Spleen (tissue), 7 donors: ENCODE measurements at regions not wholly inside any gene's neighbourhood (a gene's known extent, or its start where the extent isn't known, plus 50 kb on each side); places are given as distances from the start of the nearest gene placed in this dataset.

Source experiments
- POLR2A ChIP-seq, 3 donors: fragments of 450-650 bp; IDR thresholded peaks; one replicate each; pipeline ENCODE4 v1.5.1; 2017; ENCODE audit warnings: antibody characterized with exemption in 3 of 3, mild to moderate bottlenecking in 1 of 3
- TF ChIP-seq, protein P1 (sequence below), 11 experiments: fragments of 200-600 bp in 7 of 11; fragments of 450-650 bp in 4 of 11; sonication (generic) in 4 of 11; IDR thresholded peaks in 8 of 11; conservative IDR thresholded peaks in 3 of 11; 1 replicate in 7 of 11; 2 replicates in 4 of 11; pipeline versions ENCODE4 v1.4.0 to v1.8.0; 2016 to 2021; ENCODE audit warnings: antibody characterized with exemption in 11 of 11, inconsistent platforms in 4 of 11, mild to moderate bottlenecking in 1 of 11
- donor health status: DM: no; HTN: no; CAD: no; lungs with moderate emphysema.
- donor health status: DM: no; HTN: no; CAD: no.
- donor health status: DM: no; HTN: no; CAD: no.

- TF ChIP-seq, protein P1, sequence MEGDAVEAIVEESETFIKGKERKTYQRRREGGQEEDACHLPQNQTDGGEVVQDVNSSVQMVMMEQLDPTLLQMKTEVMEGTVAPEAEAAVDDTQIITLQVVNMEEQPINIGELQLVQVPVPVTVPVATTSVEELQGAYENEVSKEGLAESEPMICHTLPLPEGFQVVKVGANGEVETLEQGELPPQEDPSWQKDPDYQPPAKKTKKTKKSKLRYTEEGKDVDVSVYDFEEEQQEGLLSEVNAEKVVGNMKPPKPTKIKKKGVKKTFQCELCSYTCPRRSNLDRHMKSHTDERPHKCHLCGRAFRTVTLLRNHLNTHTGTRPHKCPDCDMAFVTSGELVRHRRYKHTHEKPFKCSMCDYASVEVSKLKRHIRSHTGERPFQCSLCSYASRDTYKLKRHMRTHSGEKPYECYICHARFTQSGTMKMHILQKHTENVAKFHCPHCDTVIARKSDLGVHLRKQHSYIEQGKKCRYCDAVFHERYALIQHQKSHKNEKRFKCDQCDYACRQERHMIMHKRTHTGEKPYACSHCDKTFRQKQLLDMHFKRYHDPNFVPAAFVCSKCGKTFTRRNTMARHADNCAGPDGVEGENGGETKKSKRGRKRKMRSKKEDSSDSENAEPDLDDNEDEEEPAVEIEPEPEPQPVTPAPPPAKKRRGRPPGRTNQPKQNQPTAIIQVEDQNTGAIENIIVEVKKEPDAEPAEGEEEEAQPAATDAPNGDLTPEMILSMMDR (IDR thresholded peaks at IDR 0.05 in 8 of 11, conservative IDR thresholded peaks at IDR 0.05 in 3 of 11) = no peak
- TF ChIP-seq POLR2A (IDR thresholded peaks at IDR 0.05) = no peak
Observed at GRCh38 chr11:70811915-70812314, 413.6 kb downstream of the CTTN start.
